Activated CD4-positive, alpha-beta memory T cell treated with anti-CD3 and anti-CD28 coated beads for 36 hours (primary cell): ENCODE measurements at regions not wholly inside any gene's neighbourhood (a gene's known extent, or its start where the extent isn't known, plus 50 kb on each side); places are given as distances from the start of the nearest gene placed in this dataset.
"Not testable (repeated sequence)": the region's sequence is repeated elsewhere in the genome, so short reads cannot be mapped to it uniquely, and the experiment has no call there.

Experiments used
- CTCF ChIA-PET: fragments of 350-600 bp; sonication (Branson Sonifier 250); formaldehyde crosslinking; loops from one replicate; lab custom pipeline; 2021; ENCODE audit warnings: antibody characterized with exemption, inconsistent platforms; lab: Charles Lee
- POLR2A ChIA-PET: fragments of 350-600 bp; sonication (Branson Sonifier 250); formaldehyde crosslinking; loops from one replicate; lab custom pipeline; 2021; ENCODE audit warnings: antibody characterized with exemption; lab: Charles Lee
- DNase-seq: peaks from one replicate; pipeline ENCODE4 v3.0.0-alpha.2; 2020
- H3K27ac Mint-ChIP-seq: one replicate; pipeline ENCODE4 v1.8.0; 2021; ENCODE audit warnings: mixed read lengths
- H3K27me3 Mint-ChIP-seq: one replicate; pipeline ENCODE4 v1.8.0; 2021; ENCODE audit warnings: mixed read lengths
- H3K36me3 Mint-ChIP-seq: one replicate; pipeline ENCODE4 v1.8.0; 2021; ENCODE audit warnings: mixed read lengths
- H3K4me1 Mint-ChIP-seq: one replicate; pipeline ENCODE4 v1.8.0; 2021; ENCODE audit warnings: low read depth, mixed read lengths
- H3K4me3 Mint-ChIP-seq: one replicate; pipeline ENCODE4 v1.8.0; 2021; ENCODE audit warnings: mild to moderate bottlenecking, mixed read lengths
- H3K9me3 Mint-ChIP-seq: one replicate; pipeline ENCODE4 v1.8.0; 2021; ENCODE audit warnings: mixed read lengths
- intact Hi-C: fragments of 100-400 bp; cut with micrococcal nuclease; formaldehyde crosslinking; loops from one replicate; pipeline ENCODE4 v1.15.1; 2023

DNA sequence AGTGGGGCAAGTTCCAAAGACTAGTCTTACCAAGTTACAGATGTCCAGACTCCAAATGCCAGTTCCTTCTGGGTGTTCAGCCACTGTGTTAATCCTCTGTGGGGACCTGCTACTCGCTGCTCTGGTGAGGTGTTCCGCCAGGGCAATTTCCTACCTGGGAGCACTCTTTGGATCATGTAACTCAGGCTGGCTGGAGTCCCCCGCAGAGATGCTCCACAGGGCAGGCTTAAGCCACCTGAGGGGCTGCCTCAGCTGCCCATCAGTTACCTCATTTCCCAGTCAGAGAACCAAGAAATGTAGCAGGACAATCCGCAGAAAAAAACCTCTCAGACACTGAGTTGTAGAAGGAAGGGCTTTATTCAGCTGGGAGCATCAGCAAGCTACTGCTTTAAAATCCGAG is 133.8 kb downstream of the ZNF737 start:
- H3K27ac Mint-ChIP-seq = no peak overlapping the region
- POLR2A ChIA-PET = no interaction called here
- CTCF ChIA-PET = no interaction called here
- H3K27me3 Mint-ChIP-seq = no peaks in the 10 kb centered on the region
- no peak overlapping the region for H3K4me3 Mint-ChIP-seq
- no peaks in the 10 kb centered on the region for H3K9me3 Mint-ChIP-seq
- no peak for DNase-seq
- H3K36me3 Mint-ChIP-seq = no peaks in the 10 kb centered on the region
- peaks cover 3% of the 10 kb centered on the region for H3K4me1 Mint-ChIP-seq
- intact Hi-C loops = no loop called here

DNA sequence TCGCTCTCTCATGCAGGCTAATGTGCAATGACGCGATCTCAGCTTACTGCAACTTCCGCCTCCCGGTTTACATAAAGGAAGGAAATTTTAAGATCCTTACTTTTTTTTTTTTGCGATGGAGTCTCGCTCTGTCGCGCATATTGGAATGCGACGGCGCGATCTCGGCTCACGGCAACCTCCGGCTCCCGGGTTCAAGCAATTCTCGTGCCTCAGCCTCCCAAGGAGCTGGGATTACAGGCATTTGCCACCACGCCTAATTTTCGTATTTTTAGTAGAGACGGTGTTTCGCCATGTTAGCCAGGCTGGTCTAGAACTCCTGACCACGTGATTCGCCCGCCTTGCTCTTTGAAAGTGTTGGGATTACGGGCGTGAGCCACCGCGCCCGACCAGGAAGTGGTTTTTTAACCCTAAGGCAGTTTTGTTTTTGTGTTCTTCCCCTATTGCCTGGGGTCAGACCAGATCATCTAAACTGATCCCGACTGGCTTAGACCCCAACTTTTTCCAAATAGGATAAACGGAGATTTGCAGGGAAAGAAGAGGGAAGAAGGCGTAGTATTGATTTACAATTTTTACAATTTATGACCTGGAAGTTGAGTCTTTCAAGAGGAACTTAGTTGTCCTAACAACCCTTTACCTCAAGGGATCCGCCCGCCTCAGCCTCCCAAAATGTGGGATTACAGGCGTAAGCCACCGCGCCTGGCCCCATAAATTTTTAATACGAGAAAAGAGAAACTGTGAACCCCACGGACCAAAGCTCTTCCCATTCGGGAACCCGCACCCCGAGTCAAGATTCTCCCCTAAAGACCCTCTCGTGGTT is 142.0 kb downstream of the ZNF737 start:
- Mint-ChIP-seq H3K27ac (peak overlapping the region; percentile 100), H3K4me3 (peak overlapping the region; percentile 100), H3K9me3 (peaks cover 4% of the 10 kb centered on the region), H3K36me3 (peaks cover 36% of the 10 kb centered on the region), H3K27me3 (no peaks in the 10 kb centered on the region), H3K4me1 (peaks cover 13% of the 10 kb centered on the region)
- ChIA-PET CTCF (interaction anchor here (1.4 kb wide), 1 partner anchor 186 kb away, joined by 3 read pairs; no protein-coding TSS in a partner anchor), POLR2A (interaction anchor here (0.6 to 2.7 kb wide), 8 partner anchors 10 to 1331 kb away, joined by 3 to 20 read pairs (median 4); partner anchors contain the start of genes ZNF486, ZNF682, ZNF737 and ZNF85)
- DNase-seq = peak; percentile 65
- intact Hi-C loops = loop anchor here (1.0 to 10.0 kb wide), 6 partner anchors 142 to 717 kb away; partner anchors contain the start of genes ZNF486, ZNF626, ZNF737 and ZNF85

- peaks cover 13% of the 10 kb centered on the region for H3K4me1 Mint-ChIP-seq
- DNase-seq = no peak
- POLR2A ChIA-PET = interaction anchor here (0.6 to 1.1 kb wide), 2 partner anchors 500 to 557 kb away, joined by 3 read pairs; partner anchors contain the start of gene ZNF85
- peak overlapping the region; percentile 32 for H3K27ac Mint-ChIP-seq
- H3K36me3 Mint-ChIP-seq = peaks cover 41% of the 10 kb centered on the region
- intact Hi-C loops = loop anchor here (5.0 to 10.0 kb wide), 4 partner anchors 240 to 502 kb away; partner anchors contain the start of genes ZNF486, ZNF626 and ZNF85
- peak overlapping the region; percentile 100 for H3K4me3 Mint-ChIP-seq
- CTCF ChIA-PET = no interaction called here
- H3K27me3 Mint-ChIP-seq = no peaks in the 10 kb centered on the region
- peaks cover 4% of the 10 kb centered on the region for H3K9me3 Mint-ChIP-seq
Observed at GRCh38 chr19:20422216-20423205, 143.1 kb downstream of the ZNF737 start.

DNA sequence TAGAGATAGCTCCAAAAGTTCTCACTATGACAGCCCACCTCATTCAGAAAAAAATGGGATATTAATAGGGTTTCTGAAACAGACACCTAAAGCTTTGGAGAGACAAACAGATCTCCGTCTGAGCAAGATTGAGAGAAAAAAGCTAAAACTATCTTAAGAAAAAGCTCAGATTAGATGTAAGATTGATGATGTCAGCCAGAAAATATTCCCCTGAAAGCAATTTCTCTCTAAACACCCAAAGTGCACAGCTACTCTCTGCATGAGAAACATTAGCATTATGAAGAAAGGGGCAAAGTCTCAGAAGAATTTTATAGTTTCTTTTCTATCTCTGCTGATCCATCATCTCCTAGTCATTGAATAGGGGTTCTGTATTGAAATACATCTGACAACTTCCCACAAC is 148.9 kb downstream of the ZNF737 start:
- Mint-ChIP-seq H3K27me3 (no peaks in the 10 kb centered on the region), H3K27ac (no peak overlapping the region), H3K9me3 (peaks cover 6% of the 10 kb centered on the region), H3K4me3 (no peak overlapping the region), H3K36me3 (peaks cover 76% of the 10 kb centered on the region), H3K4me1 (peaks cover 13% of the 10 kb centered on the region)
- intact Hi-C loops = no loop called here
- POLR2A ChIA-PET = no interaction called here
- DNase-seq = no peak
- CTCF ChIA-PET = no interaction called here

GRCh38 chr19:20414120-20414519 is 151.5 kb downstream of the ZNF737 start:
- Mint-ChIP-seq H3K27ac (no peak overlapping the region), H3K27me3 (no peaks in the 10 kb centered on the region), H3K4me3 (no peak overlapping the region), H3K4me1 (peaks cover 7% of the 10 kb centered on the region), H3K36me3 (peaks cover 70% of the 10 kb centered on the region), H3K9me3 (peaks cover 9% of the 10 kb centered on the region)
- ChIA-PET POLR2A (no interaction called here), CTCF (no interaction called here)
- intact Hi-C loops = no loop called here
- DNase-seq = no peak

DNA sequence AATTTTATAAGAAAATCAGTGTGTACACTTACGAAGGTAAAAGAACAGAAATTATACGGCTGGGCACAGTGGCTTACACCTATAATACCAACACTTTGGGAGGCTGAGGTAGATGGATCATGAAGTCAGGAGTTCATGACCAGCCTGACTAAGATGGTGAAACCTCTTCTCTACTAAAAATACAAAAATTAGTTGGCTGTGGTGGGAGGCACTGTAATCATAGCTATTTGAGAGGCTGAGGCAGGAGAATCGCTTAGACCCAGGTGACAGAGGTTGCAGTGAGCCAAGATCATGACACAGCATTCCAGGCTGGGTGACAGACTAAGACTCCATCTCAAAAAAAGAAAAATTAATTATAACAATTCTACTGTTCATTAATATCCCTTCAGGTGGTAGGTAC is 151.9 kb downstream of the ZNF737 start:
- intact Hi-C loops = no loop called here
- ChIA-PET POLR2A (interaction anchor here (0.9 kb wide), 1 partner anchor 11 kb away, joined by 3 read pairs; no protein-coding TSS in a partner anchor), CTCF (no interaction called here)
- peaks cover 9% of the 10 kb centered on the region for H3K9me3 Mint-ChIP-seq
- no peak overlapping the region for H3K4me3 Mint-ChIP-seq
- DNase-seq = no peak
- peaks cover 71% of the 10 kb centered on the region for H3K36me3 Mint-ChIP-seq
- no peak overlapping the region for H3K27ac Mint-ChIP-seq
- peaks cover 7% of the 10 kb centered on the region for H3K4me1 Mint-ChIP-seq
- H3K27me3 Mint-ChIP-seq = no peaks in the 10 kb centered on the region

DNA sequence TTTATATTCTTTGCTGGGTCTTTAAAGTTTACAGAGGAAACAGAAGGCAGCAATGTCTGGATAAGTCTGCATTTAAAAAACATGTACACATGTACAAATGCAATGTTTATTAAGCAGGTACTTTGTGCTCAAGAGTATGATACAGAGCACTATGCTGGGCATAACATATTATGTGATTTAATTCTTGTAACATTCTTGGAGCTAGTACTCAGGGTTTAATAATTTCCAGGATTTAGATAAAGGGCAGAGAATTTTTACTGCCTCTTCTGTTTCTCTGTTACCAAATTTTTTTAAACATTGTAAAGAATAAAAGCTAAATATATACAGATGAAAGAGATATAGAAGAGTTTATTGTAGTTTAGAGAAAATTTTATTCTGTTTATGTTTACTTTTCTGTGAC is 152.7 kb downstream of the ZNF737 start:
- H3K4me1 Mint-ChIP-seq = peaks cover 7% of the 10 kb centered on the region
- peaks cover 9% of the 10 kb centered on the region for H3K9me3 Mint-ChIP-seq
- no peak overlapping the region for H3K4me3 Mint-ChIP-seq
- no peak overlapping the region for H3K27ac Mint-ChIP-seq
- intact Hi-C loops = no loop called here
- ChIA-PET CTCF (no interaction called here), POLR2A (interaction anchor here (0.9 kb wide), 1 partner anchor 12 kb away, joined by 3 read pairs; no protein-coding TSS in a partner anchor)
- no peak for DNase-seq
- peaks cover 70% of the 10 kb centered on the region for H3K36me3 Mint-ChIP-seq
- no peaks in the 10 kb centered on the region for H3K27me3 Mint-ChIP-seq

DNA sequence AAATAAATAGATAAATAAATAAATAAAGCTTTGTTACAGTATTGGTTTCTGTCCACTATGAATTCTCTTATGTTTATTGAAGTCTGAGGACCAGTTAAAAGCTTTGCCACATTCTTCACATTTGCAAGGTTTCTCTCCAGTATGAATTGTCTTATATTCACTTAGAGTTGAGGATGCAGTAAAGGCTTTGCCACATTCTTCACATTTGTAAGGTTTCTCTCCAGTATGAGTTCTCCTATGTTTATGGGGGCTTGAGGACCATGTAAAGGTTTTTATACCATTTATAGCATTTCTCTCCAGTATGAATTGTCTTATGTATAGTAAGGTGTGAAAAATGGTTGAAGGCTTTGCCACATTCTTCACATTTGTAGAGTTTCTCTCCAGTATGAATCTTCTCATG is 168.3 kb downstream of the ZNF737 start:
- Mint-ChIP-seq H3K4me1 (no peaks in the 10 kb centered on the region), H3K36me3 (peaks cover 51% of the 10 kb centered on the region), H3K27ac (no peak overlapping the region), H3K4me3 (no peak overlapping the region), H3K27me3 (no peaks in the 10 kb centered on the region), H3K9me3 (peaks cover 66% of the 10 kb centered on the region)
- POLR2A ChIA-PET = no interaction called here
- intact Hi-C loops = no loop called here
- no peak for DNase-seq
- CTCF ChIA-PET = no interaction called here

DNA sequence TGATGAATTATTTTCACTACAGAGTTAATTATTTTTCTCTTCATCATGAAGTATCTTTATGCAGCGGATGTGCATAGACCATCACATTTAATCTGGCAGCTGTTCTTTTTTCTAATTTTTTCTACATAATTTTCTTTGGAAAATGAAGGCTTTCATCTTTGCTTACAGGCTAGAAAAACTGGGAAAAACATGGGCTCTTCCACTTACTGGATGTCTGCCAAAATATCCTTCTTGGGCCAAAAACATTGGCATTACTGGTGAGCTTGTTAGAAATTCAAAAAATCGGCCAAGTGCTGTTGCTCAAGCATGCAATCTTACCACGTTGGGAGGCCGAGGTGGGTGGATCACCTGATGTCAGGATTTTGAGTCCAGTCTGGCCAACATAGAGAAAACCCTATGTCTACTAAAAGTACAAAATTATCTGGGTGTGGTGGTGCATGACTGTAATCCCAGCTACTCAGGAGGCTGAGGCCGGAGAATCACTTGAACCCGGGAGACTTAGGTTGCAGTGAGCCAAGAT is 176.8 kb downstream of the ZNF737 start:
- H3K9me3 Mint-ChIP-seq = peaks cover 57% of the 10 kb centered on the region
- DNase-seq = no peak
- no peak overlapping the region for H3K27ac Mint-ChIP-seq
- H3K4me1 Mint-ChIP-seq = no peaks in the 10 kb centered on the region
- peaks cover 6% of the 10 kb centered on the region for H3K36me3 Mint-ChIP-seq
- POLR2A ChIA-PET = no interaction called here
- H3K27me3 Mint-ChIP-seq = no peaks in the 10 kb centered on the region
- intact Hi-C loops = no loop called here
- no peak overlapping the region for H3K4me3 Mint-ChIP-seq
- CTCF ChIA-PET = no interaction called here

DNA sequence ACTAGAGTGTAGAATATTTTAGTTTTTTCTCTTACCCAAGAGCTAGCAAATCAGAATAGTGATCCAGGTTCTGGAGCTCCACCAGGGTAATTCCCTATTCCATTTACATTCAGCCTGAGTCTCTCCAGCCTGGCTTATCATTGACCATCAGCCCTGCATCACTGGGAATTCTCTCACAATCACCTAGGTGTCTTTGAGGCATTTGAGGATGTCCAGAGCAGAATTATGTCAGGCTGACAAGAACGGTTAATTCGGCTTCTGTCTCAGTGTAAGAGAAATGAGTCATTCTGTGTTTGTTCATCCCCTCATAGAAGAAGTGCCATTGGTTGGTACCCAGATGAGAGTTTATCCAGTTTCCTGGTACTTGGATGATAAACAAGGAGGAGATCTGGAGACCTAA is 180.5 kb downstream of the ZNF737 start:
- peaks cover 42% of the 10 kb centered on the region for H3K9me3 Mint-ChIP-seq
- ChIA-PET CTCF (no interaction called here), POLR2A (no interaction called here)
- DNase-seq = no peak
- peaks cover 4% of the 10 kb centered on the region for H3K36me3 Mint-ChIP-seq
- H3K4me1 Mint-ChIP-seq = no peaks in the 10 kb centered on the region
- no peak overlapping the region for H3K4me3 Mint-ChIP-seq
- no peaks in the 10 kb centered on the region for H3K27me3 Mint-ChIP-seq
- intact Hi-C loops = no loop called here
- no peak overlapping the region for H3K27ac Mint-ChIP-seq

- DNase-seq = no peak
- POLR2A ChIA-PET = no interaction called here
Observed at GRCh38 chr19:20371911-20372310, 193.7 kb downstream of the ZNF737 start.

GRCh38 chr19:20371304-20371703 is 194.3 kb downstream of the ZNF737 start:
- DNase-seq, H3K9me3 Mint-ChIP-seq, H3K4me3 Mint-ChIP-seq, H3K4me1 Mint-ChIP-seq, H3K27ac Mint-ChIP-seq, CTCF ChIA-PET, POLR2A ChIA-PET, intact Hi-C loops, H3K36me3 Mint-ChIP-seq, H3K27me3 Mint-ChIP-seq: not testable (repeated sequence)

More at GRCh38 chr19:20371911-20372310, 193.7 kb downstream of the ZNF737 start:
- intact Hi-C loops = no loop called here
- peaks cover 4% of the 10 kb centered on the region for H3K27me3 Mint-ChIP-seq
- no peaks in the 10 kb centered on the region for H3K36me3 Mint-ChIP-seq
- no peak overlapping the region for H3K4me3 Mint-ChIP-seq
- H3K4me1 Mint-ChIP-seq = no peaks in the 10 kb centered on the region
- H3K27ac Mint-ChIP-seq = no peak overlapping the region
- CTCF ChIA-PET = no interaction called here
- H3K9me3 Mint-ChIP-seq = peaks cover 8% of the 10 kb centered on the region
